K562 (cell line): ENCODE measurements at regions not wholly inside any gene's neighbourhood (a gene's known extent, or its start where the extent isn't known, plus 50 kb on each side); places are given as distances from the start of the nearest gene placed in this dataset.
A peak's percentile ranks its signal among the peaks of the same experiment; 100 is the strongest.

Source experiments
- ATAC-seq: fragments of 200-7000 bp; cut with Tn5 transposase; 3 replicates; pipeline ENCODE4 v1.9.1; 2020; ENCODE audit warnings: moderate library complexity
- BruUV-seq: library from RNA; stranded (reverse); fragments of 400-500 nt; replicated peaks from 2 replicates; lab custom pipeline; 2021; lab: Mats Ljungman, UMichigan
- CTCF ChIA-PET: fragments of 300-600 bp; formaldehyde crosslinking; extraction: SDS; loops from one replicate; lab custom pipeline; 2021; ENCODE audit warnings: low intra/inter-chr PET ratio; lab: Yijun Ruan, JAX
- POLR2A ChIA-PET: fragments of 300-600, 350-650 bp; sonication (Branson Sonifier 250); formaldehyde crosslinking; extraction: SDS; loops from one replicate; lab custom pipeline; 2021; ENCODE audit warnings: antibody characterized with exemption, inconsistent platforms; lab: Yijun Ruan, JAX
- DNase-seq, 4 experiments: peaks; one replicate each; pipeline versions ENCODE4 v3.0.0 to v3.0.0-alpha.2; 2011 to 2018; ENCODE audit warnings: low spot score in 3 of 4, mixed read lengths in 3 of 4; ENCODE audit errors: extremely low read depth in 1 of 4
- FAIRE-seq: peaks from 2 replicates; lab custom pipeline; 2011; peaks lifted over from hg19 to GRCh38; lab: Jason Lieb, UNC
- H2AFZ ChIP-seq: 2 replicates; pipeline ENCODE4 v1.6.0; 2011; ENCODE audit warnings: low read depth, low read length, control low read depth, inconsistent platforms
- H3K27ac ChIP-seq: fragments of 200-600 bp; 3 replicates; pipeline ENCODE4 v1.8.0; 2011; ENCODE audit warnings: low read depth, mild to moderate bottlenecking, control low read depth, inconsistent platforms, low read length, moderate library complexity, mixed read lengths; ENCODE audit errors: extremely low read depth
- H3K27me3 ChIP-seq, 2 experiments: fragments of 300-600 bp in 1 of 2; 2 replicates in 1 of 2; 3 replicates in 1 of 2; pipeline versions ENCODE4 v1.6.0 to v1.8.0; 2011; ENCODE audit warnings: inconsistent platforms in 2 of 2, low read length in 2 of 2, mild to moderate bottlenecking in 1 of 2, mixed read lengths in 1 of 2, moderate library complexity in 1 of 2; ENCODE audit not compliant: control insufficient read depth in 2 of 2, insufficient read depth in 2 of 2
- H3K36me3 ChIP-seq: fragments of 300-600 bp; 3 replicates; pipeline ENCODE4 v1.8.0; 2011; ENCODE audit warnings: mild to moderate bottlenecking, low read length, inconsistent platforms; ENCODE audit not compliant: control insufficient read depth, insufficient read depth
- H3K4me1 ChIP-seq, 2 experiments: fragments of 200-600 bp in 1 of 2; replicated peaks in 1 of 2; 2 replicates in 1 of 2; 3 replicates in 1 of 2; pipeline versions ENCODE4 v1.5.1 to v1.8.0; 2011; ENCODE audit warnings: inconsistent platforms in 2 of 2, low read length in 2 of 2, mild to moderate bottlenecking in 1 of 2, mixed read lengths in 1 of 2, moderate library complexity in 1 of 2; ENCODE audit not compliant: control insufficient read depth in 2 of 2, insufficient read depth in 2 of 2
- H3K4me2 ChIP-seq: 2 replicates; pipeline ENCODE4 v1.6.1; 2011; ENCODE audit warnings: low read length, control low read depth, inconsistent platforms, mixed read lengths; ENCODE audit not compliant: insufficient read depth
- H3K4me3 ChIP-seq: fragments of 200-600 bp; sonication (generic), shearing (Covaris generic); 2 replicates; pipeline ENCODE4 v1.5.1; 2016; ENCODE audit warnings: control low read depth, inconsistent platforms
- H3K79me2 ChIP-seq: fragments of 200-600 bp; 3 replicates; pipeline ENCODE4 v1.8.0; 2011; ENCODE audit warnings: low read length, inconsistent platforms; ENCODE audit not compliant: control insufficient read depth, insufficient read depth
- H3K9ac ChIP-seq, 2 experiments: 2 replicates each; pipeline versions ENCODE4 v1.6.0 to v1.6.1; 2011; ENCODE audit warnings: low read depth in 2 of 2, low read length in 2 of 2, control low read depth in 1 of 2, inconsistent platforms in 1 of 2, mild to moderate bottlenecking in 1 of 2, mixed read lengths in 1 of 2; ENCODE audit not compliant: insufficient read depth in 1 of 2
- H3K9me1 ChIP-seq: one replicate; pipeline ENCODE4 v1.6.0; 2011; ENCODE audit warnings: inconsistent platforms, mild to moderate bottlenecking, low read length, moderate library complexity; ENCODE audit not compliant: control insufficient read depth, insufficient read depth
- H3K9me3 ChIP-seq: replicated peaks from 2 replicates; pipeline ENCODE4 v1.5.1; 2011; ENCODE audit warnings: low read depth, low read length, inconsistent platforms; ENCODE audit not compliant: control insufficient read depth, insufficient read depth
- H4K20me1 ChIP-seq: replicated peaks from 2 replicates; pipeline ENCODE4 v1.6.1; 2011; ENCODE audit warnings: low read length, inconsistent platforms, mixed read lengths; ENCODE audit not compliant: control insufficient read depth, insufficient read depth
- ATF1 ChIP-seq, 2 experiments: fragments of 450-650 bp in 1 of 2; IDR thresholded peaks; 2 replicates each; pipeline ENCODE4 v1.6.1; 2016; ENCODE audit warnings: missing compliant biosample characterization in 1 of 2, missing genetic modification characterization in 1 of 2
- C11orf30 ChIP-seq: fragments of 450-650 bp; IDR thresholded peaks from 2 replicates; pipeline ENCODE4 v1.6.1; 2016; ENCODE audit warnings: low read depth, mild to moderate bottlenecking
- CREB1 ChIP-seq, 2 experiments: sonication (generic) in 1 of 2; formaldehyde crosslinking in 1 of 2; IDR thresholded peaks; 2 replicates each; pipeline versions ENCODE4 v1.6.1 to v1.8.0; 2012 to 2022; ENCODE audit warnings: inconsistent platforms in 1 of 2, mild to moderate bottlenecking in 1 of 2, missing genetic modification reagents in 1 of 2, moderate library complexity in 1 of 2
- EGR1 ChIP-seq: fragments of 450-650 bp; conservative IDR thresholded peaks from 2 replicates; pipeline ENCODE4 v1.6.1; 2017; ENCODE audit warnings: mild to moderate bottlenecking
- ESRRB ChIP-seq: fragments of 250-450 bp; sonication (Bioruptor Pico); IDR thresholded peaks from 2 replicates; pipeline ENCODE4 v1.5.0; 2020; ENCODE audit warnings: mild to moderate bottlenecking, moderate library complexity, borderline replicate concordance
- MAFF ChIP-seq: IDR thresholded peaks from 2 replicates; pipeline ENCODE4 v1.6.1; 2012; ENCODE audit warnings: low read length, improper control_type of control experiment
- MAFG ChIP-seq: fragments of 450-650 bp; conservative IDR thresholded peaks from 2 replicates; pipeline ENCODE4 v1.6.1; 2016; ENCODE audit warnings: missing genetic modification characterization, missing compliant biosample characterization
- MAFK ChIP-seq: IDR thresholded peaks from 2 replicates; pipeline ENCODE4 v1.6.1; 2011; ENCODE audit warnings: low read length, improper control_type of control experiment
- SMARCB1 ChIP-seq: IDR thresholded peaks from 2 replicates; pipeline ENCODE4 v1.6.1; 2011; ENCODE audit warnings: improper control_type of control experiment, low read depth; ENCODE audit not compliant: insufficient read length
- ZNF311 ChIP-seq: fragments of 250-450 bp; sonication (Bioruptor Pico); IDR thresholded peaks from 2 replicates; pipeline ENCODE4 v1.4.0; 2020; ENCODE audit warnings: mild to moderate bottlenecking, moderate library complexity
- ZNF316 ChIP-seq: fragments of 450-650 bp; IDR thresholded peaks from 2 replicates; pipeline ENCODE4 v1.6.1; 2016
- WGBS: fragments of 100-300 bp; shearing (Covaris generic); methylation state at CpG from one replicate; pipeline ENCODE4 v1.1.6; 2016; ENCODE audit warnings: low coverage, mixed read lengths; ENCODE audit not compliant: insufficient coverage; ENCODE audit errors: missing lambda C conversion rate; 5-methylcytosine and 5-hydroxymethylcytosine counted together
- in situ Hi-C: fragments of 300-500 bp; cut with MboI; formaldehyde crosslinking; loops from 4 replicates; pipeline ENCODE4 v1.15.0; 2018; ENCODE audit warnings: inconsistent platforms, mixed read lengths
- intact Hi-C: fragments of 100-400 bp; cut with micrococcal nuclease; formaldehyde crosslinking; loops from 2 replicates; pipeline ENCODE4 v1.14.2; 2022

DNA sequence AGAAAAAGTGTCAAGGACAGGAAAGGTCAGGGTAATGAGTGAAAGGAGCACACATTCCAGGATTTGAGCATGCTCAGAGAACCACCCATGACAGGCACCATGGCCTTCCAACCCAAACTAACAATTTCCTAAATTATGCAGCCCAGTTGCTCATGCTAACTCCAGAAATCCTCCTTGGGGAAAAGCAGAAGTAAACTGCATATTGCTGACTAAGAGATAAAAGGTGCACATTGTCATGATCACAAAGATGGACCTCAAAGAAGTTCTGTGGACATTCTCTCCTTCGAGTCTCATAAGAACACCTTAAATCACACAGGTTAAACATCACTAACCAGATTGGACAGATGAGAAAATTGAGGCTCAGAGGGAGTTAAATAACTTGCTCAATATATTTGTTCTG lies 97.6 kb upstream of the SLC25A36 start:
- ChIA-PET CTCF (no interaction called here), POLR2A (interaction anchor here (0.7 to 0.9 kb wide), 2 partner anchors 9 to 12 kb away, joined by 3 read pairs; no protein-coding TSS in a partner anchor)
- no peak overlapping the region for H3K9ac ChIP-seq
- no peaks in the 10 kb centered on the region for H4K20me1 ChIP-seq
- no peak for FAIRE-seq
- in situ Hi-C loops: no loop called here
- intact Hi-C loops: no loop called here
- no peak overlapping the region for H3K27ac ChIP-seq
- DNase-seq: no peak
- H2AFZ ChIP-seq: no peak overlapping the region
- H3K9me1 ChIP-seq: no peaks in the 10 kb centered on the region
- TF ChIP-seq MAFG (tag) (peak; percentile 72), MAFF (peak; percentile 80), ZNF316 (peak; percentile 76), C11orf30 (peak; percentile 75), ATF1 (CRISPR knock-in tag; IDR thresholded peaks at IDR 0.05) (no peak), ATF1 (tag; IDR thresholded peaks at IDR 0.05) (no peak), CREB1 (IDR thresholded peaks at IDR 0.05) (no peak), CREB1 (CRISPR knock-in tag; IDR thresholded peaks at IDR 0.05) (no peak), MAFK (peak; percentile 73; the same call in 1 of the 2 replicates)
- H3K79me2 ChIP-seq: no peaks in the 10 kb centered on the region
- WGBS: 5% methylated on average over 1 of the region's 1 CpG
- no peaks in the 10 kb centered on the region for H3K9me3 ChIP-seq
- no peak overlapping the region for H3K4me2 ChIP-seq
- BruUV-seq: no TSS peak
- H3K4me1 ChIP-seq: no peaks in the 10 kb centered on the region
- no peaks in the 10 kb centered on the region for H3K27me3 ChIP-seq
- ATAC-seq: no peak
- H3K4me3 ChIP-seq: no peak overlapping the region
- no peaks in the 10 kb centered on the region for H3K36me3 ChIP-seq

DNA sequence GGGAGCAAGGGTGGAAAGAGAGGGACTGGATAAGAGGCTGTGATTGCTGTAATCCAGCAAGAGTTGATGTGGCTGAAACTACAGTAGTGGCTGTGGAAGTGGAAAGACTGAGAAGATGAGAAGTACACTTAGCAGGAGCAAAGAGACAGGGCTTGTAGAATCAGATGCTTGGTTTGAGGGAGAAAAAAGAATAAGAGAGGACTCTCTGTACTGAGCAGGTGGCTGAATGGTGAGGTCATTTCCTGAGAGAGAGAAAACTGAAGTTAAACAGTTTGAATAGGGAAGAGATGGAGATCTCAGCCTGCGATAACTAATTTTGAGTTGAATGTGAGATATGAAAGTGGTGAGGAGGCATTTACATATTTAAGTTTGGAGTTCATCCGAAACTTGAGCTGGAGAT lies 95.8 kb upstream of the SLC25A36 start:
- H3K27ac ChIP-seq: no peak overlapping the region
- ChIA-PET CTCF (no interaction called here), POLR2A (interaction anchor here (0.7 kb wide), 1 partner anchor 56 kb away, joined by 3 read pairs; no protein-coding TSS in a partner anchor)
- no peak overlapping the region for H2AFZ ChIP-seq
- no peaks in the 10 kb centered on the region for H3K4me1 ChIP-seq
- H3K9me3 ChIP-seq: no peaks in the 10 kb centered on the region
- DNase-seq: no peak
- TF ChIP-seq SMARCB1 (no peak), ESRRB (CRISPR knock-in tag) (no peak), ZNF311 (no peak), EGR1 (no peak)
- intact Hi-C loops: no loop called here
- in situ Hi-C loops: no loop called here
- no peaks in the 10 kb centered on the region for H3K36me3 ChIP-seq
- H4K20me1 ChIP-seq: no peaks in the 10 kb centered on the region
- no peak overlapping the region for H3K4me3 ChIP-seq
- H3K9ac ChIP-seq: no peak overlapping the region
- no TSS peak for BruUV-seq
- no peaks in the 10 kb centered on the region for H3K27me3 ChIP-seq
- ATAC-seq: no peak
- H3K4me2 ChIP-seq: no peak overlapping the region
- FAIRE-seq: no peak
- no peaks in the 10 kb centered on the region for H3K9me1 ChIP-seq
- 0% methylated on average over 2 of the region's 2 CpGs for WGBS
- no peaks in the 10 kb centered on the region for H3K79me2 ChIP-seq
